ENCODE measurements at regions not wholly inside any gene's neighbourhood (a gene's known extent, or its start where the extent isn't known, plus 50 kb on each side); places are given as distances from the start of the nearest gene placed in this dataset.

- no peak for DNase-seq (ENCODE audit: low read depth in 2 of 3, low spot score in 2 of 3)
Observed at GRCh38 chr12:91928501-91928900, 217.1 kb downstream of the BTG1 start.

DNA sequence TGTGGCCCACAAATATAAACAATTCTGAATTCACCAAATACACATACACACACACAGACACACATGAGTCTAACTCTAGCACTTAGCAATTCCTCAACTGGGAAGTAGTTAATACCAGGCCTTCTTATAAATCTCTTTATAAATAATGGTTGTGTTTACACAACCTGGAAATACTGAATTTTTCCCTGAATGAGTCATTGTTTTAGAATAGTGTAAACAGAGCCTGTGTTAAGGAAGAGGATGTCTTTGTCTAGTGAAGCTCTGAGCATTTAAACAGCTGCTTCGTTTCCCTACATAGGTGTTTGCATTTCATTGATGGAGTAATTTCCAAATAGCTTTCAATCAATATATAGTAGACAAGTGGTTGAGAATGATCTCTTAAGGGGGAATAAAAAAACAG, 218.8 kb downstream of the BTG1 start:
- no peak for DNase-seq (ENCODE audit: low read depth in 2 of 3, low spot score in 2 of 3)

- DNase-seq (ENCODE audit: low read depth in 2 of 3, low spot score in 2 of 3), result no peak
Observed at GRCh38 chr12:91924827-91925226, 220.8 kb downstream of the BTG1 start.

DNA sequence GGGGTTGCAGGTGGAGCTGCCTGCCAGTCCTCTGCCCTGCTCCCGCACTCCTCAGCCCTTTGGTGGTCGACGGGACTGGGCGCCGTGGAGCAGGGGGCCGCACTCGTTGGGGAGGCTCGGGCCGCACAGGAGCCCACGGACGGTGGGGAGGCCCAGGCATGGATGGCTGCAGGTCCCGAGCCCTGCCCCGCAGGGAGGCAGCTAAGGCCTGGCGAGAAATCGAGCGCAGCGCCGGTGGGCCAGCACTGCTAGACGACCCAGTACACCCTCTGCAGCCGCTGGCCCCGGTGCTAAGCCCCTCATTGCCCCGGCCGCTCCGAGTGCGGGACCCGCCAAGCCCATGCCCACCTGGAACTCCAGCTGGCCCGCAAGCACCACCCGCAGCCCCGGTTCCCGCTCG, 221.8 kb downstream of the BTG1 start:
- DNase-seq (ENCODE audit: low read depth in 2 of 3, low spot score in 2 of 3), result no peak

- DNase-seq (ENCODE audit: low read depth in 2 of 3, low spot score in 2 of 3), result no peak
Observed at GRCh38 chr12:91922674-91923073, 223.0 kb downstream of the BTG1 start.

- no peak for DNase-seq (ENCODE audit: low read depth in 2 of 3, low spot score in 2 of 3)
Observed at GRCh38 chr12:91922139-91922538, 223.5 kb downstream of the BTG1 start.

GRCh38 chr12:91921555-91921954, 224.1 kb downstream of the BTG1 start:
- no peak for DNase-seq (ENCODE audit: low read depth in 2 of 3, low spot score in 2 of 3)

GRCh38 chr12:91920741-91921140, 224.9 kb downstream of the BTG1 start:
- no peak for DNase-seq (ENCODE audit: low read depth in 2 of 3, low spot score in 2 of 3)

- DNase-seq (ENCODE audit: low read depth in 2 of 3, low spot score in 2 of 3), result no peak
Observed at GRCh38 chr12:91920276-91920675, 225.4 kb downstream of the BTG1 start.

DNA sequence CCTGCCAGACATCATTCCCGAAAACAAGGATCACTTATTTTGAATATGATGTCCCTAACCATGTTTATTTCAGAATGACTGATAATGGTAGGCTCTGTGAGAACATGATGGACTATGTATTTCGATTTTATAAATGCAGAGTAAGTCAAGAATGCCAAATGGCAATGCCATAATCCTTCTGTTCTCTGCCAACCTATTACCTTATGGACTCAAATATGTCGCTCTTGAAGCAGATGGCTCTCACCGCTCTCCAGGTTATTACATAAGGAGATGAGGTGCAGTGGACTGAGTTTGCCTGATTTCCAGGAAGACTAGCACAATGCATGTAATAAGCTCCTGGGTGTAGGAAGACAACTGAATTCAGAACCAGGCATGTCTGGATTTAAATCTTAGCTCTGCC, 227.2 kb downstream of the BTG1 start:
- DNase-seq (ENCODE audit: low read depth in 2 of 3, low spot score in 2 of 3), result no peak

DNA sequence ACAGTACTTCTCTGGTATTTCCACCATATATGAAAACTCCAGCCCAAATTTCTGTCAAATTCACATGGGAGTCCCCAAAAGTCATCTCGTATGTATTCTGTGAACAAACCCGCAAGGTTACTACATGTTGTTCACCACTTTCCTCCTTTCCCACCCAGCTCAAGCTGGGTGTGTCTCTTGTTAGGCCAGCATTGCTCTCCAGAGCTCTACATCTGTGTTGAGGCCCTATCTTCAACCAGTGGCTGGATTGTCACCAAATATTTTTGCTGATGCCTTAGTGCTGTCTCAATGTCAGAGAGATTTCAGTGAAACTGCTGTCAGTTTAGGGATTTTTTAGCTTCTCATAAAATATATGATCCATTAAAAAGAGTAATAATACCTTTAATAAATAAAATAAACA, 230.9 kb downstream of the BTG1 start:
- no peak for DNase-seq (ENCODE audit: low read depth in 2 of 3, low spot score in 2 of 3)

GRCh38 chr12:91913651-91914050, 232.0 kb downstream of the BTG1 start:
- DNase-seq (ENCODE audit: low read depth in 2 of 3, low spot score in 2 of 3), result no peak

GRCh38 chr12:91913124-91913523, 232.5 kb downstream of the BTG1 start:
- DNase-seq (ENCODE audit: low read depth in 2 of 3, low spot score in 2 of 3), result no peak

DNA sequence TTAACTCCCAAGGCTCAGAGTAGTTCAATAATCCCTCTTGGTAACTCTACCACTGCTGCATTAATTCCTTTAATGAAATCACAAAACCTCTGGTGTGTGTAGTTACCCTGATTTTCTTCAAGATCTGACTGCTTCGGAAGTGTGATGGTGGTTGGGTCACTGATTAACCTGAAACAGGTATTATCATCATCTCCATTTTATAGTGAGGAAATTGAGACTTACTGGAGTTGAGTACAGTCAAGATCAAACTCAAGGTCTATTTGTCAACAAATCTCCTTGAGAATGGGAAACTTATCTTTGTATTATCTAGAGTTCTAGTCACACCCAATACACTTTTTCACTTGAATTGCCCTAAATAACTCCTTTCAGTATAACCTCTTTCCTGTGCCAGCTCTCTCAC, 233.5 kb downstream of the BTG1 start:
- no peak for DNase-seq (ENCODE audit: low read depth in 2 of 3, low spot score in 2 of 3)

DNA sequence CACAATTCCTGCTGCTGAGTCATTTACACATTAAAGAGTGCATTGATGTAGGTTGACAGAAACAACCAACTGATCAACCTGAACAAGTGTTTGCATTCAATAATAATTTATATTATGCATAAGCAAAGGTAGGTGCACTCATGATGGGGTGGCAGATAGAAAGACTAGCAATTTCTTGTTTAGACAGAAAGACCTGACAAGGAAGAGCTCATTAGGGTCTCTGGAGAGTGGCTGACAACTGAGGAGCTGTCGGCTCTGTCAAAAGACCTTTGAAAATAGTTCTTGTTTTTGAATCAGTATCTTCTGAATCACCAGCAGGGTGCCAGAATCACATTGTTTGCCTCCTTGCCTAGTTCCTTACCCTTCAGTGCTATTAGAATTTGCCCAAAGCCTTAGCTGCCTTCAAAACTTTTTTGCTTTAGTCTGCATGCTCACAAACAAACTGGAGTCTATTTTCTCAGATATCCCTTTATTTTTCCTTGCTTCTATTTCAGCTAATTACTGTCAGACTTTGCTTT, 234.7 kb downstream of the BTG1 start:
- DNase-seq (ENCODE audit: low read depth in 2 of 3, low spot score in 2 of 3), result no peak

- no peak for DNase-seq (ENCODE audit: low read depth in 2 of 3, low spot score in 2 of 3)
Observed at GRCh38 chr12:91902860-91903683, 242.6 kb downstream of the BTG1 start.

- no peak for DNase-seq (ENCODE audit: low read depth in 2 of 3, low spot score in 2 of 3)
Observed at GRCh38 chr12:91901381-91902074, 244.1 kb downstream of the BTG1 start.

- DNase-seq (ENCODE audit: low read depth in 2 of 3, low spot score in 2 of 3), result no peak
Observed at GRCh38 chr12:91900971-91901370, 244.7 kb downstream of the BTG1 start.

DNA sequence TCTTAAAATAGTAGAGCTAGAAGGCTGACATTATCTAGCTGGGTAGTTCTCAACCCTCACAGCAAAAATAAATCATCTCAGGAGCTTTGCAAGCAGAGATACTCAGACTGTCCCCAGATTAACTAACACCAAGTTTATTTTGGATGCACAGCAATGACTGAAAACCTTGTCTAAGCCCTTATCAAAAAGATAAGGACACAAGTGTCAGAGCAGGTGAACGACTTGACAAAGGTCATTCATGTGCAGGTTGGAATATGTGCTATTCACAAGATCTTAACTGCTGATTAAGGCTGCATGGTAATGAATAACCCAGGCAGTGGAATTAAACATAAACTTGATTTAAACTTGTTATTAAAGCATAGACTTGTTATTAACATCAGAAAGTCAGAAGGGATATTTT, 246.6 kb downstream of the BTG1 start:
- no peak for DNase-seq (ENCODE audit: low read depth in 2 of 3, low spot score in 2 of 3)

DNA sequence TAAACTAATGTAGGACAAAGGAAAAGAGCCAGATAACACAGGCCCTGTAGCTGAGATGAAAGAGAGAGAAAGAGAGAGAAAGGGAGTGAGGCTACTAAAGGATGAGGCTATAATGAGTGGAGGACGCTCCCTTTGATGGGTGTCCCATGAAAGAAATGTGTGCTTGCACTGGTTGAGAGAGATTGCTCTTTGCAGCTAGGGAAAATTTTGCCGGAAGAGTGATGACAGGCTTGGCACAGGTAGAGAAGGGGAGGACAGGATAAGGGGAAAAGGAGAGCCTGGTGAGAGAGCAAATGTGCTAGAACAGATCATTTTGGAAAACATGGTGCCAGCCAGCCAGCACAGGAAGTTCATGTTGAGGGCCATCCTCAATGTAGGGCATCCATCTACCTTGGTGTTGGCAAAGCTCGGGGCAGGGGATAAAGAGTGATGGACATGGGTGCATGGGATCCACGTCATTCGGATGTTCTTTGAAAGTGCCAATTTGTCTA, 248.6 kb downstream of the BTG1 start:
- no peak for DNase-seq (ENCODE audit: low read depth in 2 of 3, low spot score in 2 of 3)

DNA sequence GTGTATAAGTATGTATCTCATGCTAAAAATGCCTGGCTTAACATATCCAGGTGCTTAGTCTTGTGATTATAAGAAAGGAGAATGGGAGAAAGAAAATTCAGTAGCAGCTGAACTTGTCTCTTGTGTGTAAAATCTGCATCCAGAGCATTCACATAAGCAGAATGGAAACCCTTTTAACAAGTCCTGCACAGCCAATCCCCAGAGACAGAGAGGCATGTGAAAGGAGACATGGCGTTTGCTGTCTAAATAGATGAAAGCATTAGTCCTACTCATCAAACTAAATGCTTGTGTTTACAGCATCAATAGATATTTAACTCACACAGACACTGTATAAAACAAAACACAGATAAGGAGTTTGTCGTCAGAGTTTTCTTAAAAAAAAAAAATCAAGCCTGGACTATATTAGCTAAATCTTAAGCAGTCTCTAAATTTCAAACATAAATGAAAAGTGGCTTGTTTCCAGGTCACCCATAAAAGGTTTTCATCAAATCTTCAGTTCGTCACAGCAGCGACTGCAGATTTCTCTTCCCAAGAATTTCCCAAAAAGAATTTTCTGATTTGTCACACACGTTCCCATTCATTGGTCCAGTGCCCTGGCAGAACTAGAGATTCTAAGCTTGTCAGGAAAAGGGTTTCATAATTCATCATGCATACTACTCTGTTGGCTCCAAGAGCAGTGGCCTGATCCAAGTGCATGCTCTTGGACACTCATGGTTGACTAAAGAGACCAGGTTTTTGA, 249.2 kb downstream of the BTG1 start:
- no peak for DNase-seq (ENCODE audit: low read depth in 2 of 3, low spot score in 2 of 3)

- no peak for DNase-seq (ENCODE audit: low read depth in 2 of 3, low spot score in 2 of 3)
Observed at GRCh38 chr12:91894911-91895310, 250.7 kb downstream of the BTG1 start.
